ENCODE measurements at regions not wholly inside any gene's neighbourhood (a gene's known extent, or its start where the extent isn't known, plus 50 kb on each side); places are given as distances from the start of the nearest gene placed in this dataset.

GRCh38 chr9:91039125-91039834 lies 237.7 kb downstream of the SYK start:
- TF ChIP-seq CTCF (IDR thresholded peaks at IDR 0.05) = no peak
- DNase-seq (ENCODE audit: low spot score) = peak; percentile 57
- Histone ChIP-seq H3K4me3 (no peak overlapping the region), H3K27ac (no peak overlapping the region)

GRCh38 chr9:91039835-91040140 lies 238.2 kb downstream of the SYK start:
- Histone ChIP-seq H3K4me3 (no peak overlapping the region), H3K27ac (no peak overlapping the region)
- TF ChIP-seq CTCF (IDR thresholded peaks at IDR 0.05) = no peak
- DNase-seq (ENCODE audit: low spot score) = peak; percentile 50

GRCh38 chr9:91040371-91041215 lies 239.0 kb downstream of the SYK start:
- TF ChIP-seq CTCF (IDR thresholded peaks at IDR 0.05) = no peak
- H3K27ac ChIP-seq = no peak overlapping the region

GRCh38 chr9:91042024-91042423 lies 240.4 kb downstream of the SYK start:
- Histone ChIP-seq H3K4me3 (no peak overlapping the region), H3K27ac (no peak overlapping the region)
- no peak for TF ChIP-seq CTCF (IDR thresholded peaks at IDR 0.05)
- DNase-seq (ENCODE audit: low spot score) = peak; percentile 35

More at GRCh38 chr9:91040371-91041215, 239.0 kb downstream of the SYK start:
- peak; percentile 55 for DNase-seq (ENCODE audit: low spot score)
- no peak overlapping the region for H3K4me3 ChIP-seq

- H3K27ac ChIP-seq = no peak overlapping the region
- no peak overlapping the region for H3K4me3 ChIP-seq
- TF ChIP-seq CTCF (IDR thresholded peaks at IDR 0.05) = no peak
- peak; percentile 46 for DNase-seq (ENCODE audit: low spot score)
Measured at GRCh38 chr9:91042541-91042940, 240.9 kb downstream of the SYK start.

GRCh38 chr9:91043056-91043810 lies 241.6 kb downstream of the SYK start:
- H3K4me3 ChIP-seq = no peak overlapping the region
- no peak for TF ChIP-seq CTCF (IDR thresholded peaks at IDR 0.05)
- peak; percentile 62 for DNase-seq (ENCODE audit: low spot score)
- H3K27ac ChIP-seq = no peak overlapping the region
